Forelimb muscle (tissue), 1 donor: ENCODE measurements at regions not wholly inside any gene's neighbourhood (a gene's known extent, or its start where the extent isn't known, plus 50 kb on each side); places are given as distances from the start of the nearest gene placed in this dataset.

Experiments
- DNase-seq: peaks from one replicate; pipeline ENCODE4 v3.0.0-alpha.2; 2013; ENCODE audit warnings: low read depth

DNA sequence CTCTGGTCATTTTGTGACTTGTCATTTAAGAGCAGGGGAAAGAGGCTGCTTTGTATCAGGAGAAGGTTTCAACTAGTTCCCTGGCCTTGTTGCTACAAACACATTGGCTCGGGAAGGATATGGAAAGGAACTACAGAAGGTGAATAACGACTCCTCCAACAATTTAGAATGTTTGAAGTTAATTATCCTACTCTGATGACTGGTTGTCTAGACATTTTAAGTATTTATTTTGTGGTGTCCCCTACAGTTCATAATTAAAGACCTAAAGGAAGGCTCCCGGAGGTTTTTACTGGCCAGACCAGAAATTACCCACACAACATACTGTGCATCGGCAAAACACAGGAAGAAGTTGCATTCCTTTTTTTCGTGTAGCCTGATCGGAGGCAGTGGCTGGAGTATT, 515.8 kb upstream of the SALL1 start:
- DNase-seq, result no peak

DNA sequence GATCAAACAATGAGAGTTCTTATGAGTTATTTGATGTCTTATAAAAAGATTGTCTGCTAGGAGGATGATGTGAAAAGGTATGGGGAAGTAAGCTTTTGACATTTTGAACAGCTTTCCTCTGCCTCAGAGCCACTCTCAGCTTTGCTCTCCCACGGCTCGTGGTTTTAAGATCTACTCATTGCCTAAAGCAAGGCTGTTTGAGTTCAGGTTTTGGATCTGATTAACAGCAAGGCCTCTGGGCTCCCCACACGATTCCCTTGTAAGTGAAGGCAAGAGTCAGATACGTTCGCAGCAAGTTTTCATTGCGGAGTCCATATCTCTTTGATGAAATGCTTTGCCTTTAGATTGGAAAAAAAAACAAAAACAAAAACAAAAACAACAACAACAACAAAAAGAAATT, 515.0 kb upstream of the SALL1 start:
- no peak for DNase-seq

DNA sequence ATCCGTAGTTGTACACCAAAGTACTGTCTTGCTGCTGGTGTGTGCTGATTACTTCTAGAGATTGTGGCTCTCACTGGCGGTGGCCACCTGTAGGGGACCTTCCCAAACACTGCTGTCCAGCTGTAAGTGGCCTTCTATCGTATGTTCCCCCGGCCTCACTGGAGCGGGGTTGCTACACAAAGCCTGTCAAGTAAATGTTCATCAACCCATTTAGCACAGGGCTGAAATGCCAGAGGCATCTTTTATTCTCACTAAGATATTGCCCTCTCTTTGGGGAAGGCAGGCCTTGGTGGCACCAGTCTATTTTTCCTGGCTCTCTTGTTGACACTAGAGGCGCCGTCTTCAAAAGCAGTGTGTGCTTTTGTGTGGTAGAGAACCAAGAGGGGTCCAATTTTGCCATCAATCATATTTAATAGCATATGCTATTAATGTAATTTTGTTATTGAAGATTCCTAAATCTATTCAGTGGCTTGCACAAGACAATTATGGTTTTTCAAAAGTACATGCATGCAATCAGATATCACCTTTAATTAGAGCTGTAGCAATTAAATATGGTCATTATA, 514.4 kb upstream of the SALL1 start:
- DNase-seq, result no peak

DNA sequence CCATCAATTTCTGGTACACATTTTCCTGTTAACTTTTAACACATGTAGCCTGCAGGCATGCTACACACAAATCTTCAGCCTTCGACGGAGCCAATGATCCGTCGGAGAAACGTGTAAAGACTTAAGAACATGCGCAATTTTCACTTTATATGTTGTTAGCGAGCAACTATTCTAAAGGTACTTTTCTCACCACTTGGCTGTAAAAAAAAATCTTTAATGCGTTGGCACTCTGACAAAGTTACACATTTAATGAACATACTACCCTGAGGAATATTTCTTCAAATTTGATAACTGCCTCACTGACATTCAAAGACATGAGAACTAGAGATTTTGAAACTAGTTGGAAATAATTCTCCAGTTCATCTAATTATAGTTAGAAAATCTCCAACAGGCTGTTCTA, 507.5 kb upstream of the SALL1 start:
- no peak for DNase-seq

DNA sequence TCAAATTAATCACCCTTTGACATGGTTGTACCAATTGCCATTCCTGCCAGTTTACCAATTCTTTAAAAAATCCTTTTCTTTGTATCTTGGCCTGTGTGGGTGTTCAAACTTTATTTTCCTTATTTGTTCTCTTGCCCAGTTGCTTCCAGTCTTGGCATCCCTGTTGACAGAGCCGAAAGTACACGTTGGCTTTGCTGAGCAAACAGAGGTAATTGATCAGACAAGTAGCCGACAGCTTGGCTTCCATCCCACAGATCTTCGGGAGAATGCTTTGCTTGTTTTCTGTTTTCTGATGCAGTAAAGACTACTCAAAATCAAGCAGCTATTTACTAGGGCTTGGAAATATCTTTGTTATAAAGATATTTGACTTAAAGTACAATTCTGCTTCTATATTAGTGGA, 506.8 kb upstream of the SALL1 start:
- no peak for DNase-seq

DNA sequence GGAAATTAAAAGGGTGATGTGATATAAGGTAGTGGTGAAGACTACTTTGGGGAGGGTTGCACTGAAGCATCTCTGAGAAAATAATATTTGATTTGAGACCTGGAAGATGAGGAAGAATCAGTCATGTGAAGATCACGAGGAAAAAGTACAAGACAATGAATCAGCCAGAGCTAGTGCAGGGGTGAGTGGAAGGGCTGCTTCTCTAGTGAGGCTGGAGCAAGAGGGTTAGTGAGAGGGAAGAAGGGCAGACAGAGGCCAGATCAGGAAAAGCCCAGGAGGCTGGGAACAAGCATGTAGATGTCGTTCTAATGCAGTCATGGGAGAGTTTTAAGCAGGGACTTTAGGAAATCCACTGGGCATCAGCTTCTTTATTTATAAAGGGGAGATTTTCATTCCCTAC, 504.2 kb upstream of the SALL1 start:
- no peak for DNase-seq

DNA sequence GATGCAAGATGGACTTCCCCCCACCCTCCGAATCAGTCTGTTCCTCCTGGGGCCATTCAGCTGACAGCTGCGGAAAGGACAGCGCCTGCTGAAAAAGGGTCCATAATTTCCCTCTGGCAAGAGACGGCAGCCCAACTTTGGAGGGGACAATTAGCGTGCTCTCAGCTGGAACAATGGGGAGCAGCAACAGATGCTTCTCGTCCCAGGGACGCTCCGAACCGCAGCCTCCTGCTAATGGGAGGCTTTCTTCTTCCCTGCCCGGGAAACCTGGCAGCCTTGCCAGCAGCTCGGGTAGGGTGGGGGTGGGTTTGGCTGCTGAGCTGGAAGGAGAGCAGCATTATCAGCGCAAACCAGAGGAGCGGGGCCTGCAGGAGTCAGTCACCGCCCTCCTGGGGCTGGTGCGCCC, 500.0 kb upstream of the SALL1 start:
- no peak for DNase-seq

DNA sequence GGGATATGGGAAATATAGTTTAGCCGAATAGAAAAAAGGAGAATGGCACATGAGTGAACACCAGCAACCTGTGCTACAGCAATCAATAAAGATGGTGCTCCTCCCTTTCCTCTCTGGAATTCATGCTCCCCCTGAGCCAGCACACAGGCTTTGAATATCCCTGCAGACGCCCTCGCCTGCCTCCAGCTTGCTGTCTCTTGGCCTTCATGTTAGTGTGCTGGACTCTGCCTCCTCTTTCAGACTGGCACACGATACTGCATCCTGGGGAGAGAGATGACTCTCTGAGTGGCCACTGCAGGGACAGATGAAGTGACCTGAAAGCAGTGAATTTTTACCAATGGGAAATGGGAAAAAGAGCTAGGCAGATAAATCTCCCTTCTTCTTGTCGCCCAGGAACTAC, 498.6 kb upstream of the SALL1 start:
- DNase-seq, result no peak

DNA sequence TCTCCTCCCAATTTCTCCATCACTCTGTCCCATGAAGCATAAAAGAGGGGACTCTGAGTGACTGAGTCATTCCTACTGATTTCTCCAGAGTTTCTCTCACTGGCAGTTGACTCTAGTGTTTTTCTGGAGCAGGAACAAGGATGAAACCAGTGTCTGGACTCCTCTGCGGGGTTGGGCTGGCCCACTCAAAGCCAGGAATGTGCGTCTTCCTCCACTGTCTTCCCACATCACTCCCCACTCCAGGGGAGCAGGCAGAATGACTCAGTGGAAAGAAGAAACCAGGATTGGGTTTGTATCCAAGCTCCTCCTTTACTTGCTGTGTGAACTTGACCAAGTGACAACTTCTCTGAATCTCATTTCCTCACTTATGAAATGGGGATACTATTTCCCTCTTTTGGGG, 497.5 kb upstream of the SALL1 start:
- no peak for DNase-seq

DNA sequence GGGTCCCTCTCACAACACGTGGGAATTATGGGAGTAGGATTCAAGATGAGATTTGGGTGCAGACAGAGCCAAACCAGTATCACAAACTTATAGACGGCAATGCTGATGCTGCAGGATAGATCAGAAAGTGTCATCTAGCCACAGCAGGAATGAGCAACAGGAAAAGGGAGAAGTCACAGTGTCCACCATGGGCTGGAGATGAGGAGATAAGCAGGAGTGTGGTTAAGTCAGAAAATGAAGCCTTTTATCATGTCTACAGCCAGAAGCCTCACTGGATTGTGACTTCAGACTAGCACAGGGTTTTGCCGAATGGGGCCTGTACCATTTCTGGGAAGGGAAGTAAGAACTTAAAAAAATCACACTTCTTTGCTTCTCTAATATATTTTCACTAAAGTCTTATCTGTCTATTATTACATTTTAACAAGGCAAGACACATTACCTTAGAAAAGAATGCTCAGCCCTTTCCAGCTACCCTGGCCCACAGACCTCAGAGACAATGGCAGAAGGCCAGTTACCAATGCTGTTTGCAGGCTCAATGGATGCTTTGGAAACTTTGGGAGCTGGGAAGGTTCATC, 490.2 kb upstream of the SALL1 start:
- DNase-seq, result no peak

DNA sequence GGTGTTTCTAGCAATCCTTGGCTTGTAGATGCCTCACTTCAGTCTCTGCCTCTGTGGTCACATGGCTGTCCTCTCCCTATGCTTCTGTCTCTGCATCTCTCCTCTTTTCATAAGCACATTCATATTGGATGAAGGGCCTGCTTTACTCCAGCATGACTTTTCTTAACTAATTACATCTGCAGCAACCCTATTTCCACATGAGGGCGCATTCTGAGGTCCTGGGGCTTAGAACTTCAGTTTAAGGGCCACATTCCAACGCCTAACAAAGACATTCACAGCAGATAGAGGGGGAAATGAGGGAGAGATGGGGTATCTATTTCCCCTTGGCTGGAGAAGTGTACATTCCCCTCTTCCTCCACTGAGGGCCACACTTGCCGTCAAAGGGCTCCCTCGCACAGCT, 489.1 kb upstream of the SALL1 start:
- no peak for DNase-seq

DNA sequence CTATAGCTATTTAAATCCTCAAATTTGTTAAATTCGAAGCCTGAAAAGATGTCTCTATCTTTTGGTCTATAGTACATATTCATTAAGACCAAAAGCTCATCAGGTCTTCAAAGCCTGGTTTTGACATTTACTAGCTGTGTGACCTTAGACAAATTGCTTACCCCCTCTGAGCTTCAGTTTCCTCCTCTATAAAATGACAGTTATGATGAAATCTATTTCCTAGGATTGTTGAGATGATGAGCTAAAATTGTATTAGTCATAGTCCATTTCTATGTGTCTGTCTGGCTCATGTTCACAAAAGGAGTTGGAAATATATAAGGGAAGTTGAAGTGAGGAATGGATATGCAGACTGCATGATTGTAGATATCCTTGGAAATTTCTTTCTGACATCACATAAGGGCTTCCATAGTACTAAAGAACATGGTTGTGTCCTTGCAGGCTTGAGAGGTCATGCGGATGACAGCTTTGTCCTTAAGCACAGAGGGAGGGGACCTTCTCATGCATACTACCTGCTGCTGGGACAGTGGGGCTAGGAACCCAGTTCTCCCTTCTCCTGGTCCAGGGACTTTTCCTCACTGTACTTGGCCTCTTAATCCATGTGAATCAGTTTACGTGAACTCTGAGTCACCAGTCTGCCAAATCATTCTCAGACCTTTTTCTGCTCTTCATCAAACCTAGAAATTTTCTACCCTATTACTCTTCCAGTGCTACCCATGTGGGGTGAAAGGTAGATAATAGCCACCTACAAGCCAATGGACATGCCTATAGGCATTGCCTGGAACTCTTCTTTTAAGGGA, 487.5 kb upstream of the SALL1 start:
- DNase-seq, result no peak

DNA sequence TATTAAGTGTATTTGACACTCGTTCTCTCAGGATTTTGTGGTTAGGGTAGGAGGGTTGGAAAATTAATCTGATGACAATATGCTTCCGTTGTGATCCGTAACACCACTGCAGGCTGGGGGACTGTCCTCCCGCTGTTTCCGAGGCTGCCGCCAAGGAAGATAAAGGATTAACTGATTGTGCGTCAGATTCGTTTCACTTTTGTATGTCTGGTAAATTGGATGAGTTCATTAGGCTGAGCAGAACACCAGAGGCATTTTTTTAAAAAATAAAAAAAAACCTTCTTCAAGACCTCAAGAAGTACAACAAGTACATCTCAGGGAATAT, 486.7 kb upstream of the SALL1 start:
- no peak for DNase-seq

DNA sequence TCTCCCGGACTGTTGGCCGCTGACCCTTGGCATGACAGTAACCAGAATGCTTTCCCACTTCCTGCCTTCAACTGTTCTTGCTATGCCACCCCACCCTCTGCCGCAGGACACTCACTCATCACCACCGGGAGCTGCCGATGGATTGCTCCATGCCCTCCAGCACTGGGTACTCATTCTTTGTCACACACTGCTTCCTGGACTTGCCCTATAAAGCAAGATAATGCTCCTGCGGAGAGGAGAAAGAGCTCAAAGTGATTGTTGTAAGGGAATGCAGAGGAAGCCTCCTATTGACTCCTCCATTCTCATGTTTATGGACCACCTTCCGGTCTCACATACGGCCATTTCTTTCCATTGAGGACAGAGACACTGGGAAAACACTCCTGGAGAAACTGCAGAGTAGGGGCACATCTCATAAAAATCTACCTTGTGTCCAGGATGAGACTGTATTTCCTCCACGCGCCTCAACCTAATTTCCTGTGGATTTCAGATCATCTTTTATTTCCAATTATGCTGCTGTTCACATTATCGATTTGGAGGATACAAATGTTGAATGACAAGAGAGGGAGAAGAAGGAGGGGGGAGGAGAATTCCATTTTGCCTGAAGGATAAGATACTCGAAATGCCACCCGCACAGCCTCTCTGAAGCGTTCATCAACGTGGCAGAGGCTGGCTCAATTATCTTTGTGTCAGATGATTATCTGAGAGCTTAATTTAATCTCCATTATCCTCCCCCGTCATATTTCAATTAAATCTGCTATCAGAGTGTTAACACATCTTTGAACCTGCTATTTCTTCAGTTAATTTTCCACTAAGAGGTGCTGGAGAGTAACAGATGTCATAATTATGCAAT, 486.1 kb upstream of the SALL1 start:
- no peak for DNase-seq

DNA sequence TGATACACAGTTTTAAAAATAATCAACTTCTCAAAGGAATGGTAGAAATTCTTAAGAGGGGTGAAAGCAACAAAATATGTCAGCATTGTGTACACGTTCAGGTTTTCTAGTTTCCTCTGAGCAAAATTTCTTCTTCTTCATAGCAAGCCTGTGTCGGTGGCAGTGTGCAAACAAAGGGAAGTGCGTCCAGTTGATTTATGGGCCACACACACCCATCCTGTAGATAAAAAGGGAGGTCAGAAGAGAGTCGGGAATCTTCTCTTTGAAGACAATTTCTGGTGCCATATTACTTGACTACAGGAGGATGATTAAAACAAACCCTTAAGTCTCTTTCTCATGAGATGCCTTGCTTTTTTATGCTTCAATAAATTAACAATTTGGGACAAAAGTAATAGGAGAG, 484.1 kb upstream of the SALL1 start:
- DNase-seq, result no peak

DNA sequence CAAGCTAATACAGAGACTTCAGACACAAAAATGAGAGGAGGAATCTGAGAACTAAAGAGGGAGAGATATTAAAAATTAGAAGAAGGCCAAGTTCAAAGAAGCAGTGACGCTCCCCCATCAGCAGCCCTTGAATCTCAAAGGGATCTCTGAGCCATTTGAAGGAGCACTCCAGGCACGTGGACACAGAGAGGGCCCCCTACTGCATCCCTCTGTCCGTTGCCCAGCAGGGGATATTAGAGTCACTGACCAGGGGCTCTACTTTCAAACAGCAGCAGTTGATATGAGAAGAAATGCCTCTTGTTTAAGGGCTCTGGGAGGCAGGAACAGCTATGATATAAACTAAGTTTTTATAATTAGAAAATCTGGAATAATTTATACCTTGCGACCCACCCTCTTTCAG, 479.0 kb upstream of the SALL1 start:
- no peak for DNase-seq

DNA sequence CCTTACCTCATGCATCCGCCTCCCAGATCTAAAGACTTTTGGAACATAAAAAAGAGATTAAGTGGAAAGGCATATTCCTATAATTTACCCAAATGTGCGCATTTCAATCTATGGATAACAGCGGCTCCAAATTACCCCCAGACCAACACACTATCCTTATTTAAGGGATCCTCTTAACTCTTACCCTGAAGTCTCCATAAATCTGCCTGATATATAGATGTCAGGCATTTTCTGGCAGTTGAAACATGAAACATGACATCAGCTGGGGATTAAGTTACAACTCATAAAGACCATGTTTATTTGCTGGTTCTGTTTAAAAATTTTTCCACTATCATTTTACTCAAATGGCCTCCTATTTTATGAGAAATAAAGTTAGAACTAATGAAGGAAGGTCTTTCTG, 478.5 kb upstream of the SALL1 start:
- DNase-seq, result no peak

DNA sequence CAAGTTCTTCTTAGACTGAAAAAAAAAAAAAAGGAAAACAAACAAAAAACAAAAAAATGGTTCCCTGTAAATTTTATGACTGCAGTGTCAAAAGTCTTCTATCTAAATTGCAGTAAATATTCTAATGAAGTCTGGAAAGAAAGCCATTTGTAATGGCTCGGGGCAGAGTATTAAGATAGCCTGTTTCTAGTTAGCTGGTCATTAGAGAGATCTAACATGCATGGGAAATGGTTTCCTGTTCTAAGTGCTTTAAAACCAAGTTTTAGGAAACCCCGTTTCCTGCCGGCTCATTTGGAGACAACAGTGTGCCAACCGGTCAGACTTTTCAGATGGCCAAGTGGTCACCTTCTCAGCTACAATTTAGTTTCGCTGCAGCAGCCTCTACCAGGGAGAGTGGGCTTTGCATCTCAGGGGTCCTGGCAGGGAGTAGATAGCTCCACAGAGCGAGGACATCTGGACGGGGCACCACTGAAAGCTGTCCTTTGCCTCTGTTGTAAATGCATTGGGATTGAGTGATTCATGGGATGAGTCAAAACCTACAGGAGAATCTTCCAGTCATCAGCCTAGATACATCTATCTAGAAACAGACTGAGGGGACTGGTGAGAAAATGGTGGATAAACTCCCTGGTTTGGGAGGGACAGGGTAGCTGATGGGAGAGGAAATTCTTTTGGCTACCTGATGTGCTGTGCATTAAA, 473.2 kb upstream of the SALL1 start:
- DNase-seq, result no peak

DNA sequence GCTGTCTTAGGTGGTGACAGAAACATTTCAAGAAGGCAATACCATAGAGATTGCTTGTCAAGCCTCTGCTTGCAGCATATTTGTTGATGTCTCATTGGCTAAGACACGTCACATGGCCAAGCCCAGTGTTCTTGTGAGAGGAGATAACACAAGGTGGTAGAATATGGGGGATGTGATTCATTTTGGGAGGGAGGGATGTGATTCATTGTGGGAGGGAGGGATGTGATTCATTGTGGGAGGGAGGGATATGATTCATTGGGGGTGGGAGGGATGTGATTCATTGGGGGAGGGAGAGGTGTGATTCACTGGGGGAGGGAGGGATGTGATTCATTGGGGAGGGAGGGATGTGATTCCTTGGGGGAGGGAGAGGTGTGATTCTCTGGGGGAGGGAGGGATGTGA, 470.5 kb upstream of the SALL1 start:
- DNase-seq, result no peak

DNA sequence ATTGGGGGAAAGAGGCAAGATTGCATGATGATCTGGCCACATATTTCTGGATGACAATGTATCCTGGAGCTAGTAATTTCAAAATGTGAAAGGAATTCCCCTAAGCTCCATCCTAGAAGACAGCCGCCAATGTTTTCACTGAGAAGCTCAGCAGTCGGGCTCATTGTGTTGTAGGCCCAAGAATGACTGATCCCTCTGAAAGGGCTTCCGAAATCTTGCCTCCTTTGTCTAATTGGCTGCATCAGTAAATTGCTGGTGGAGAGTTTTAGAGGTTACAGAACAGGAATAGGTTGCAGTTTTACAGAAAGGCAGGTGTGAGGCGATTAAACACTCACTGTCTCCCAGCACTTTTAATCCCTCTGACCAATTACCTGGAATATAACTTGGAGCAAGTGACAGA, 464.1 kb upstream of the SALL1 start:
- DNase-seq, result no peak

DNA sequence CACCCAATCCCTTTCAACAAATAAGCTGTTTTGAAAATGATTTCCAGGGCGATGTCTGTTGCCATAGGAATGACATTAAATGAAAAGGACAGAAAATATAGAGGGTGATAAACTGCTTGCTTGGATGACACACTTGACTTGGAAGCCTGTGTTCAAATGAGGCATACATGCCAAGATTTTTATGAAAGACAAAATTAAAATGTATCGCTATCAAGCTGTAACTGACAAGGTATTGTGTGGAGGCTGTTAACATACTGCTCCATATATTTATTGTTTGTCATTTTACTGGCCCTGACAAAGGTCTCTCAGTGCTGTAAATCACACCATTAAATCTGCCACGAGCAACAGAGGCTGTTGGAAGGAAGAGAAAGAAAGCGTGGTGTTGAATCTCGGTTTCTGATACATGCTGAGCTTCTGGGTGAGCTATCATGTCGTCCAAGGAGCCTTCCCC, 456.2 kb upstream of the SALL1 start:
- DNase-seq, result no peak

DNA sequence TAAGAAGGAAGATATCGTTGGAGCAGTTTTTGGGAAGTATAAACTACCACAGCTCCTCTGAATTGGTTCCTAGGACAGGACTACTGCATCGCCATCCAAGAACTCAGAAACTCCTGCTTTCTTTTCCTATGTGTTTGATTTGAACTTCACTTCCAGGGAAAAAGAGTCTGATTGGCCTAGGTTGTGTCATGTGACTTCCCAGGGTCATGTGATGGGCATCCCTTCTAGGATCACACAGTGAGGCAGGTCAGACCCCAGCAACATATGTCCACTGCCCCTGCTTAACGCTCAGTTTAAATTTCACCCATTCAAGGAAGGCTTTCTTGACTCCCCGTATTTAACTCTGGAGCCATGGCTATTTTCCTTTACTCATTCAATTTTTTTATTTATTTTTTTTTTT, 445.2 kb upstream of the SALL1 start:
- no peak for DNase-seq
